ENCODE measurements at regions not wholly inside any gene's neighbourhood (a gene's known extent, or its start where the extent isn't known, plus 50 kb on each side); places are given as distances from the start of the nearest gene placed in this dataset.
"Not testable (repeated sequence)": the region's sequence is repeated elsewhere in the genome, so short reads cannot be mapped to it uniquely, and the experiment has no call there.

DNA sequence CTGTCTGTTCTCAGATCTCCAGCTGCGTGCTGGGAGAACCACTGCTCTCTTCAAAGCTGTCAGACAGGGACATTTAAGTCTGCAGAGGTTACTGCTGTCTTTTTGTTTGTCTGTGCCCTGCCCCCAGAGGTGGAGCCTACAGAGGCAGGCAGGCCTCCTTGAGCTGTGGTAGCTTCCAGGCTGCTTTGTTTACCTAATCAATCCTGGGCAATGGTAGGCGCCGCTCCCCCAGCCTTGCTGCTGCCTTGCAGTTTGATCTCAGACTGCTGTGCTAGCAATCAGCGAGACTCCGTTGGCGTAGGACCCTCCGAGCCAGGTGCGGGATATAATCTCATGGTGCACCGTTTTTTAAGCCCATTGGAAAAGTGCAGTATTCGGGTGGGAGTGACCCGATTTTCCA, 1240.0 kb downstream of the EFNA5 start:
- DNase-seq (ENCODE audit: low read depth), result not testable (repeated sequence)

DNA sequence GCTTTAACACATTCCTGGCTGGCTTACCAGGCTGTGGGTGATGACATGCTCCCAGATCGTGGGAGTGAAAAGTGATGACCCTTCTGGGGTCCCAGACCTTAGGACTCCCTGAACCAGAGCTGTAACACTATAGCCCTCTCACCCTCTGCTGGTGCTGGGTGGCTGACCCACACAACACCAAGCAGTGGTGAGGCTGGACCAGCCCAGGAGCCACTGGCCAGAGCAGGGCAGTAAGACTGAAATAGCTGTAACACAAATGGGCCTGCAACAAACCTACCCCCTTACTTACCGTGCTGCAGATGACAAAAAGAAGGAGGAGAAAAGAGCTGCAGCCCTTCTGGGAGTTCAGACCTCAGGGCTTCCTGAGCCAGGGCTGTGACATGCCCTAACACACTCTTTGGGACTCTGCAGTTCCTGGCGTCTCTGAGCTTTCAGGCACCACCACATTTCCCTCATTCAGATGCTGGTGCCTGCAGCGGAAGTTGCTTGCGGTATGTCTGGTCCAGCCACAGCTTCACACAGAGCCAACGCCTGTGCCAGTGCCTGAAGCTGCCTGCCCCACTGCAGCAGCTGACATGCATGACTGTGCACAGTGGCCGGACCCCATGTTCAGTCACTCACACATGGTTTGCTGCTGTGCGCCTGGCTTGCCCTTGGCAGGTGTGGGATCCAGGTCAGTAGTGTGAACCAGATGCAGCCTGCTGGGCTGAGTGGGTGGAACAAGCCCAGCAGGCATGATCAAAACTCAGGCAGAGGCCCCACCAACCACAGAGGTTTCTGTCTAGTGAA, 1247.4 kb downstream of the EFNA5 start:
- DNase-seq (ENCODE audit: low read depth), result no peak

- DNase-seq (ENCODE audit: low read depth), result no peak
Observed at GRCh38 chr5:106420102-106420501, 1250.6 kb downstream of the EFNA5 start.

DNA sequence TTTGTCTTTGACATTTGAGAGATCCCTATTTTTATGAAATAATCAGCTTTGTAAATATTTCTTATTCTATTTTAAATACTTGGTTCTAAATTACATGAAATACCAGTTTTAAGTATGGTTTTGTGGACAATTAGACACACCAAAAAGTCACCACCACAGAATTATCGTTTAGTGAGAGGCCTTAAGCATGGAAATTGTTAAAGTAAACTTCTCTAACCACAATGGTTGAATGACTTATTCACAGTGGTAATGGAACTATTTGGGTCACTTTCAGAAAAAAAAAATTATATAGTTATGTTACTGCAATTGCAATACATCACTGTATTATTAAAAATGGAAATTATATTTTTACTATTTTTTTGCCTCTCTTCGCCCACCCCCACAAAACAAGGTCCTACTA, 1252.5 kb downstream of the EFNA5 start:
- no peak for DNase-seq (ENCODE audit: low read depth)

DNA sequence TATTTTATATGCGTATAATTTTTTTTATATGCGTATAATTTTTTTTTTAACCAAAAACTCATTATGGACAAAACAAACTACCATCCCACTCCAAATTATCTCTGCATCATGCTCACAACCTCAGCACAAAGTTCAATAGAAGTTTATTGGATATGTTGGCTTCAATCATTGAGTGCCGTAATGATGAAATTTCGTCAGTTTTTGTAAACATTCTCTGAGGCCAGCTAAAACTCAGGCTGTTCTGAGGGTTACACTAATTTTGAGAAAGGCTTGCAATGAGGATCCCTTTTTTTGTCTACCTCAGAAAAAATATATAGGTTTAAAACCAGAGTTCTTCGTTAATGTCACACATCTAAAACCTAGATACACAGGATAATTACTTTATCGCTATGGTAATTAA, 1253.2 kb downstream of the EFNA5 start:
- no peak for DNase-seq (ENCODE audit: low read depth)

DNA sequence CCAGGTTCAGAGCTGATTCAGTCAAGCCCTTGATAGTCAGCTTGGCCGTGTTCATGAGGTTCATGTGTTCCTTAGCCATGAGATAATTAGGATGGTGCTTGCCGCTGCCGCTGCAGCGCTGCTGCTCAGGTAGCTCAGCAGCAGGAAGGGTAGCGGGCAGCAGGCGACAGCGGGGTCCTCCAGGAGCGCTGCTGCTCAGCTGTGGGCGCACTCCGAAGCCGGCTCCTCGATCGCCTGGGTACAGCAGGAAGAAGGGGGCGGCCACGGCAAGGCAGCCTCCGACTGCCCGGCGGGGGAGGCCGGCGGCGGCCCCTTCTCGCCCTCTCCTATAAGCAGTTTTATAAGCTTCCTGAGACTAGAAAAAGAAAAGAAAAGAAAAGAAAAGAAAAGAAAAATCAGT, 1253.6 kb downstream of the EFNA5 start:
- DNase-seq (ENCODE audit: low read depth), result no peak

- no peak for DNase-seq (ENCODE audit: low read depth)
Observed at GRCh38 chr5:106415541-106415940, 1255.2 kb downstream of the EFNA5 start.

DNA sequence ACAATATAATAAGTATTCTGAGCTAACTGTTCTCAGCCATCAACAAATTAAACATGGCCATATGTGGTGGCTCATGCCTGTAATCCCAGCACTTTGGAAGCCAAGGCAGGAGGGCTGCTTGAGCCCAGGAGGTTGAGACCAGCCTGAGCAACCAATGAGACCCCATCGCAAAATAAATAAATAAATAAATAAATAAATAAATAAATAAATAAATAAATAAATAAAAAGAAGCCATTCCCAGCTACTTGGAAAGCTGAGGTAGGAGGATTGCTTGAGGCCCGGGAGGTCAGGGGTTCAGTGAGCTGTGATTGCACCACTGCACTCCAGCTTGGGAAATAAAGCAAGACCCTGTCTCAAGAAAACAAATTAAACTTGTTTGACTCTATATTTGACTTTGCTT, 1256.4 kb downstream of the EFNA5 start:
- DNase-seq (ENCODE audit: low read depth), result no peak

DNA sequence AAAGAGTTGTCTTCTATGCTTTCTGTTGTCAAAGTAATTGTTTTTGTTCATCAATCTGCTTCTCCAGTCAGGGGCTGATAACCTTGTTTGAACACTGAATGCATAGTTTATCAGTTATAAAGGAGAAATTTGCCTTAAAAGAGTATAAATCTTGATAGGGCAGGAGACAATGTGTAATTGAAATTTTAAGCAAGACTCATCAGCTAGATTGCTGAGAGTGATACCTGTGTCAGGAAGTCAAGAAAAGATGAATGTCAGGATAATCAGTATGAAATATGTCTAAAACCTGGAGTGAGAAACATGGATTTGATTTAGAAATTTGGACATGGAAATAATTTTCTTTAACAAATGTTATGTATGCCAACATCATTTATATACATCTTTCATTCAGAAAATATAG, 1258.1 kb downstream of the EFNA5 start:
- no peak for DNase-seq (ENCODE audit: low read depth)

DNA sequence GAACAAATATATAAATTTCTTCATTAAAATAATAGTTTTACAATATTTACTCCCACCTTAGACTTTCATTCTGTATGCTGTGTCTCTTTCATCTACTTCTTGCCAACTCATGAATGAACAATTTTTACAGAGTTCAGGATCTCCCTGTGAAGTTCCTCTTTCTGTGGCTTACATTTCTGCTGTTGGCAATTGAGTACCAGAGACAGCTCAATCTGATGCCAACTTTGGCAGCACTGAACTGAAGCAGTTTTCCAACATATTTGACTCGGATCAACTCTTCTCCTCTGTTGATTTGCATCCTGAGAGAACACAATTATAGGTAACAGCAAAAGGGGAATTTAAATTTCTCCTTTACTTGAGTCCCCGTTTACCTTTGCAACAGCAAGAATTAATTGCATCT, 1262.2 kb downstream of the EFNA5 start:
- DNase-seq (ENCODE audit: low read depth), result no peak

DNA sequence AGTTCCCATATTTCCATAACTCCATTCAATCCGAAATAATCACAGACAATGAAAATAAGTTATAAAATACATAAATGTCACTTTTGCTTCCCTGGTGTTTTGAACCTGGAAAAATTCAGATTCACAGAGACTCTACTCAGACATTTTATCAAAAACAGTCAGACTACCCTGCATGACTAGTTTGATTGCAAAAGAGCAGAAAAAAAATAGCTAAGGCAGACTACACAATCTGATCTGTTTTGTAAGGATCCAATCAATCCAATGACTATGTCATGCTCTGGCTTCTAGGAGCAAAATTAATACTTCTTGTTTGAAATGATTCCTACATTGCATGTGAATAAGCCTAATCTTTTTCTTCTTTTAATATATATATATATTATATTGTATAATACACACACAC, 1262.6 kb downstream of the EFNA5 start:
- no peak for DNase-seq (ENCODE audit: low read depth)

GRCh38 chr5:106401561-106401960, 1269.2 kb downstream of the EFNA5 start:
- DNase-seq (ENCODE audit: low read depth), result no peak

DNA sequence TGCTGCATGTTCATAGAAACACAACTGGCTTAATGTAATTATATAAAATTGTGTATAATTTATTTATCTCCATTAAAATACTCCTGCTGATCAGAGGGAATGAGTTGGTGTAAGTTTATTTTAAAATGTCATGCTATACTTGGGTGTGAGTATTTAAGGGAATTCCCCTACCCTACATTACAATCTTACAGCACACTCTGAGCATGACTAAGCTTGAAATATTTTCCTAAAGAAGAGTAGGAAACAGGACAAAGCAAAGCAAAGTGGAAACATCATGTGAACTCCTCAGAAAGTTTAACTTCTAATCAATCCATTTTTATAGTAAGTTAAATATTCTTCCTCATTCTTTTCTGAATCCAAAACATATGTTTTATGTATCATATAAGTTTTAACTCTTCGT, 1271.3 kb downstream of the EFNA5 start:
- no peak for DNase-seq (ENCODE audit: low read depth)

DNA sequence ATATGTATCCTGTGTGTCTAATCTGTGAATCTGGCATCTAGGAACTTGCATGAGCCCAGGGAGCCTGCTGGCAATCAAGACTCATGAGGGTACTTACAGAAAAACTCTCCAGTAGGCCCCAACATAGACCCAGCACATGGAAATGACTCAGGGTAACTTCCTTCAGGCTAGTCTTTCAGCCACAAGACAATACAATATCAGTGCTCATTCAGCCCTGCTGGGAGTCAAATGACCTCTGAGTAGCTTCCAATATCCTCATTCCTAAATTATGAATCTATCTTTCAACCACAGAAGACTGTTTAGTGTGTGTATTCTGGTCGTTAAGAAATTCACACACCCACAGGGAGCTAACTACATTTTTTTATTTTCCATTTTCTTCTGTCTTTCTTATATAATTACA, 1273.0 kb downstream of the EFNA5 start:
- DNase-seq (ENCODE audit: low read depth), result peak; percentile 96

DNA sequence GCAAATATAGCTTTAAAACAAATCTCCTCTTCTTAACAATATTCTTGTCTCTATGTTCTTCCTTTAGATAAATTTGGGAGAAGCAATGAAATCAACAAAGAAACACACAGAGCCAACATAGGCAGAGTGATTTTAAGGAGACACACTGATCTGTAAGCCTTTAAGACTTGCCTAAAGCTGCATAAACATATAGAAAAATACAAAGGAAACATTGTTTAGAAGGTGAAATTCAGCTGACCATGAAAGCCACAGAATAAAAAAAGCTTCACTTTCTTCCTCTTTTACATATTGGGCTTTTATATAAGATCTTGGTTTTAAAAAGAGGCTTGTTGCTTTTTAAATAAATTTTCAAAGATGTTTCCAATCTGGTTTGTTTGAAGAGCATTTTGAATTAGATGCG, 1277.5 kb downstream of the EFNA5 start:
- DNase-seq (ENCODE audit: low read depth), result no peak

- DNase-seq (ENCODE audit: low read depth), result no peak
Observed at GRCh38 chr5:106392766-106393165, 1278.0 kb downstream of the EFNA5 start.

DNA sequence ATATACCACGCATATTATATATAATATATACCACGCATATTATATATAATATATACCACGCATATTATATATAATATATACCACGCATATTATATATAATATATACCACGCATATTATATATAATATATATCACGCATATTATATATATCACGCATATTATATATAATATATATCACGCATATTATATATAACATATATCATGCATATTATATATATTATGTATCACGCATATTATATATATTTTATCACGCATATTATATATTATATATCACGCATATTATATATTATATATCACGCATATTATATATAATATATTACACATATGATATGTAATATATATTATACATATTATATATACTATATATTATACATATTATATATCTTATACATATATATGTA, 1283.0 kb downstream of the EFNA5 start:
- not testable (repeated sequence) for DNase-seq (ENCODE audit: low read depth)

GRCh38 chr5:106386287-106386686, 1284.5 kb downstream of the EFNA5 start:
- DNase-seq (ENCODE audit: low read depth), result no peak

DNA sequence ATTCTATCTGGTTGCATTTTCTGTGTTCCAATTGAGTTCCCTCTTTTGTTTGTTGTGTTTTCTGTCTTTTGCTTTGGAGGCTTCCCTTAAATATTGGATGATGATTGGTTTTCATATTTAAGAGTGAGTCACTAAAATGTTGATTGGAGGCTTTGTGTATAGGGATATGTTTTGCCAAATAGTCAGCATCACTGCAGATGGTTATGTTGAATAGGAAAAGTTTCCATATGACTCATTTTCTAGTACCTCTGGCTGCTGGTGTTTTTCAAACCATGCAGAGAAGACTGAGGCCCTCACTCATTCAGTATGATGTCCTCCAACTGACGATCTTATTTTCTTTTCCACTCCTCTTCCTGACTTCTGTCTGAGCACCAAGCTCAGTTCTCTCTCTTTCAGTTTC, 1290.0 kb downstream of the EFNA5 start:
- DNase-seq (ENCODE audit: low read depth), result peak; percentile 74

DNA sequence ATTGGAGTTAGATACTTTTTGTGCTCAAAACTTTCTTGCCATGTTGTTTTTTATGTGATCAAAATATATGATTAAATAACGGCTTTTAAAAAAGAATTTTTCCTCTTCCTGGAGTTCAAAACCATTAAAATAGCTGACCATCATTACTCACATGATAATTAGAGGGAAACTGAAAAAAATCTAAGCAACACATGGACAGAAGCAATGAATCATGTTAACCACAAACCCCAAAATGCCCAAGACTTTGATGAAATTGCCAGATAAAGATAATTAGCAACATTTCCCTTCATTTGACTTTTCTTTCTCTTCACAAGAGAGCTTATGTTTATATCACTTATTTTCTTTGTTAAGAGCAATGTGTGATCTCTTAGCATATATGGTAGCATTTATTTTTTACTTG, 1294.2 kb downstream of the EFNA5 start:
- peak; percentile 51 for DNase-seq (ENCODE audit: low read depth)

DNA sequence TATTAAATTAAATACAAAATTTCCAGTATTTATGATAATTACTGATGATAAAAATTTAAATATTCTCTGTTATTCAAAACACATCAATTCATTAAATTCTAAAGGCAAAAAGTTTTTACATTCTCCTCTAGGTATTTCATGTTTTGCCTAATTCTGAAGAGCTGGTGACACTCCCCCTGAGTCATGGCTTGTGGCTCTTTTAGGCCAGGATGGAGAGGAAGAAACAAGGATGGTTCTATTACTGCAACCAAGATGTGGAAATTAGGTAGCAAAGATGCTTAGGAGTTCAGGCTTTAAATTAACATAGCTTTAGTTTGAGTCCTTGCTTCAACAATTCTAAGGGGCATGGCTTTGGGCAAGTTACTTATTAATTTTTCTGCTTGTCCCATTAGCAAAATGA, 1295.8 kb downstream of the EFNA5 start:
- no peak for DNase-seq (ENCODE audit: low read depth)

DNA sequence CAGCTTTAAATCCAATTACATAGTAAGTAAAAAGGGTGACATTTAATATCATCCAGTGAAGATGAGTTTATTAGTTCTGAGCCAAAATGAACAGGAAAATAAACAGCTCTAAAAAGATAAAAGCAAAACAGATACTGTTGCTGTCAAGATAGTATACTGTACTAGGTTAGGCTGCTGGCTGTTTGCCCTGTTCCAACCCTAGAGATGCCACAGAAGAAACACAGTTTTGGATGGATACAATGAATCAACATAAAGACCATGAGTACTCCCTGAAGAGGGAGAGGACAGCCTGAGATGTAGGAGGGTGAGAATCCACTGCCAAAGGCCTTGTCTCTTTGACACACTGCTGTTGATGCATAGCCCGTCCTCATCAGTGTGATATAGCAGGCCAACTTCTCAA, 1302.7 kb downstream of the EFNA5 start:
- DNase-seq (ENCODE audit: low read depth), result no peak

- DNase-seq (ENCODE audit: low read depth), result no peak
Observed at GRCh38 chr5:106367281-106367680, 1303.5 kb downstream of the EFNA5 start.

GRCh38 chr5:106363578-106363977, 1307.2 kb downstream of the EFNA5 start:
- DNase-seq (ENCODE audit: low read depth), result no peak

Data from stromal cell of bone marrow (primary cell).